SU-DHL-6 (cell line): ENCODE measurements at regions not wholly inside any gene's neighbourhood (a gene's known extent, or its start where the extent isn't known, plus 50 kb on each side); places are given as distances from the start of the nearest gene placed in this dataset.
"Not testable (repeated sequence)": the region's sequence is repeated elsewhere in the genome, so short reads cannot be mapped to it uniquely, and the experiment has no call there.

Source experiments
- H2AFZ ChIP-seq: fragments of 200-600 bp; sonication (generic); 2 replicates; pipeline ENCODE4 v1.6.1; 2014; ENCODE audit warnings: low read depth, mild to moderate bottlenecking, moderate library complexity, mixed read lengths, antibody characterized with exemption, low read length; ENCODE audit not compliant: severe bottlenecking
- H3F3A ChIP-seq: fragments of 200-600 bp; shearing (Covaris generic); 2 replicates; pipeline ENCODE4 v1.6.0; 2016; ENCODE audit warnings: antibody characterized with exemption, mild to moderate bottlenecking; ENCODE audit not compliant: insufficient read depth
- H3K27ac ChIP-seq: fragments of 200-600 bp; sonication (generic); 2 replicates; pipeline ENCODE4 v1.5.1; 2016; ENCODE audit warnings: low read depth, mild to moderate bottlenecking, low read length, moderate library complexity, mixed read lengths
- H3K27me3 ChIP-seq: fragments of 200-600 bp; sonication (generic), shearing (Covaris generic); 2 replicates; pipeline ENCODE4 v1.6.0; 2014; ENCODE audit warnings: mild to moderate bottlenecking, low read length
- H3K36me3 ChIP-seq: fragments of 200-600 bp; sonication (generic); 2 replicates; pipeline ENCODE4 v1.6.1; 2014; ENCODE audit warnings: mild to moderate bottlenecking, low read length, mixed read lengths
- H3K4me2 ChIP-seq: fragments of 300-600, 200-600 bp; shearing (Covaris generic), sonication (generic); 2 replicates; pipeline ENCODE4 v1.6.0; 2014; ENCODE audit warnings: low read length, low read depth, mild to moderate bottlenecking; ENCODE audit not compliant: poor library complexity, severe bottlenecking
- H3K4me3 ChIP-seq: fragments of 200-600 bp; sonication (generic); 2 replicates; pipeline ENCODE4 v1.5.1; 2014; ENCODE audit warnings: antibody characterized with exemption, low read length, mild to moderate bottlenecking, mixed read lengths; ENCODE audit not compliant: insufficient read depth, poor library complexity, severe bottlenecking
- H3K79me2 ChIP-seq: fragments of 200-600 bp; sonication (generic); 2 replicates; pipeline ENCODE4 v1.6.1; 2014; ENCODE audit warnings: mild to moderate bottlenecking, low read length, moderate library complexity; ENCODE audit not compliant: insufficient read depth
- H3K9ac ChIP-seq: fragments of 200-600 bp; sonication (generic); 2 replicates; pipeline ENCODE4 v1.7.0; 2014; ENCODE audit warnings: mild to moderate bottlenecking, low read length
- H3K9me2 ChIP-seq: fragments of 200-600 bp; sonication (generic); replicated peaks from 2 replicates; pipeline ENCODE4 v1.6.1; 2014; ENCODE audit warnings: low read length; ENCODE audit not compliant: insufficient read depth
- H3K9me3 ChIP-seq: fragments of 200-600 bp; sonication (generic); 2 replicates; pipeline ENCODE4 v1.6.1; 2014; ENCODE audit warnings: low read length, mixed read lengths; ENCODE audit not compliant: insufficient read depth
- H4K20me1 ChIP-seq: fragments of 200-600 bp; sonication (generic); 2 replicates; pipeline ENCODE4 v1.6.1; 2014; ENCODE audit warnings: low read depth, mild to moderate bottlenecking, antibody characterized with exemption, low read length, moderate library complexity, mixed read lengths
- CTCF ChIP-seq: fragments of 200-600 bp; sonication (generic); IDR thresholded peaks from one replicate; pipeline ENCODE4 v1.5.1; 2017; ENCODE audit warnings: antibody characterized with exemption, mild to moderate bottlenecking, low read length, moderate library complexity; ENCODE audit not compliant: insufficient read depth, poor library complexity, severe bottlenecking
- EZH2phosphoT487 ChIP-seq: fragments of 200-600 bp; sonication (generic), shearing (Covaris generic); conservative IDR thresholded peaks from 2 replicates; pipeline ENCODE4 v1.6.1; 2018; ENCODE audit warnings: mild to moderate bottlenecking, antibody characterized with exemption, low read length, moderate library complexity, mixed read lengths

- Histone ChIP-seq H3K9me3 (no peaks in the 10 kb centered on the region), H3K9ac (no peak overlapping the region), H4K20me1 (no peaks in the 10 kb centered on the region), H3K79me2 (no peaks in the 10 kb centered on the region), H3K27me3 (no peaks in the 10 kb centered on the region), H3K4me2 (no peak overlapping the region), H3K27ac (no peak overlapping the region), H3K4me3 (no peak overlapping the region), H3K36me3 (no peaks in the 10 kb centered on the region), H3K9me2 (no peaks in the 10 kb centered on the region), H3F3A (no peaks in the 10 kb centered on the region), H2AFZ (no peak overlapping the region)
- TF ChIP-seq EZH2phosphoT487 = no peak
- no peak for TF ChIP-seq CTCF
Observed at GRCh38 chr5:30150231-30150630, 1043.3 kb upstream of the CDH6 start.

- Histone ChIP-seq H3K27me3 (no peaks in the 10 kb centered on the region), H3K4me3 (no peak overlapping the region), H3K36me3 (no peaks in the 10 kb centered on the region), H3K9me3 (no peaks in the 10 kb centered on the region), H3F3A (no peaks in the 10 kb centered on the region), H3K9ac (no peak overlapping the region), H3K9me2 (no peaks in the 10 kb centered on the region), H3K79me2 (no peaks in the 10 kb centered on the region), H2AFZ (no peak overlapping the region), H4K20me1 (no peaks in the 10 kb centered on the region), H3K4me2 (no peak overlapping the region), H3K27ac (no peak overlapping the region)
- no peak for TF ChIP-seq EZH2phosphoT487
- TF ChIP-seq CTCF = no peak
Observed at GRCh38 chr5:30149526-30149925, 1044.0 kb upstream of the CDH6 start.

- Histone ChIP-seq H3K4me2 (no peak overlapping the region), H3F3A (no peaks in the 10 kb centered on the region), H3K9ac (no peak overlapping the region), H3K4me3 (no peak overlapping the region), H3K36me3 (no peaks in the 10 kb centered on the region), H3K79me2 (no peaks in the 10 kb centered on the region), H3K9me3 (no peaks in the 10 kb centered on the region), H4K20me1 (no peaks in the 10 kb centered on the region), H3K27ac (no peak overlapping the region), H2AFZ (no peak overlapping the region), H3K27me3 (no peaks in the 10 kb centered on the region), H3K9me2 (no peaks in the 10 kb centered on the region)
- TF ChIP-seq CTCF (no peak), EZH2phosphoT487 (no peak)
Observed at GRCh38 chr5:30147976-30148375, 1045.5 kb upstream of the CDH6 start.

GRCh38 chr5:30144059-30144458 lies 1049.4 kb upstream of the CDH6 start:
- H3K27ac ChIP-seq, H3F3A ChIP-seq, H3K36me3 ChIP-seq, H3K4me3 ChIP-seq, H3K9me2 ChIP-seq, H3K27me3 ChIP-seq, H2AFZ ChIP-seq, H3K9me3 ChIP-seq, H3K4me2 ChIP-seq, H3K9ac ChIP-seq, H4K20me1 ChIP-seq, H3K79me2 ChIP-seq: not testable (repeated sequence)
